ENCODE measurements at regions not wholly inside any gene's neighbourhood (a gene's known extent, or its start where the extent isn't known, plus 50 kb on each side); places are given as distances from the start of the nearest gene placed in this dataset.
"Not testable (repeated sequence)": the region's sequence is repeated elsewhere in the genome, so short reads cannot be mapped to it uniquely, and the experiment has no call there.

DNA sequence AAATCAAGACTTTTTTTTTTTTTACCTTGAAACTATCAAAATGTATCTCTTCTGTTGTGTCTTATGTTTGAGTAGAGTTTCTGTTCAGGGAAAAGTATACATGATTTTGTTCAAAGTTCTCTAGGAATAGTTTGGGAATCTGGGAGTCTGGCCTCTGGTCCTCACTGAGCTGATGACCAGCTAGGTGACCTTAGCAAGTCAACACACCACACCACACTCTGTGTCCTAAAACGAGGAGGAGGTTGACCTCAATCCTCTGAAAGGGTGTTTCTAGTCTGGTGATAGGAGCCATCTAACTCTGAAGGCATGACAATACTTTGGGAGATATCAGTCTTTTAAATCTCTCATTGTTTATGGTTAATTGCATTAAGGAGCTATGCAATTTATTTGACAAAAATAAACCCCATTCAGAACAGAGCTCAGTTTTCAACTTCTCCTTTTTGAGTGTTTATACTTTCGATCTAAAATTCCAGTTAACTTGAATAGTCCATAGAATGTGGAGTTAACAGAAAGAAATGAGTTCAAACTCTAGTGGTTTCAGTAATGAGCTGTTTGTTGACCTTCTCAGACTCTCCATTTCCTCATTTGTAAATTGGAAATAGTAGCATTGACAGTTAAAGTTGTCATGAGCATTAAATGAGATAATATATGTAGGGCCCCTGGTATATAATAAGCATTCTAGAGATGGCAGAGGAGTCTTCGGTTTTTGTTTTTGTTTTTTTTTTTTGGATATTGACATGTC lies 112.2 kb upstream of the LRRN1 start:
- DNase-seq (no peak), ATAC-seq (no peak)

GRCh38 chr3:3685721-3686120 lies 113.5 kb upstream of the LRRN1 start:
- no peak for ATAC-seq
- DNase-seq: no peak

DNA sequence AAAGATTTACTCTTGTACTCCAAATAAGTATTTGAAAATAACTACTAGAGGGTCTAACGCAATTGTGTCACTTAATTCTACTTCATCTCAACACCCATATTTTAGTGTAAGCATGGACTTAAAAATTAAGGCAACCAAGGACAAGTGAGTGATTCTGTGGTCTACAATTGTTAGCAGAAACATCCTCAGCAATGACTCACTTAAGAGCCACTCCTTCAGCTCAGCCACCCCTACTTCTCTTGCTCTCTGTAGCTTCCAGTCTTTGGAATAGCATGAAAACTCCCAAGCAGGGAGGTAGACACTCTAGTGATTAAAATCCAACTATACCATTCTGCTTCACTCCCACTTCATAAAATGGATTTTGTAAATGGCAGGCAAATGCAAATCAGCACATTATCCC lies 116.0 kb upstream of the LRRN1 start:
- ATAC-seq (no peak), DNase-seq (no peak)

DNA sequence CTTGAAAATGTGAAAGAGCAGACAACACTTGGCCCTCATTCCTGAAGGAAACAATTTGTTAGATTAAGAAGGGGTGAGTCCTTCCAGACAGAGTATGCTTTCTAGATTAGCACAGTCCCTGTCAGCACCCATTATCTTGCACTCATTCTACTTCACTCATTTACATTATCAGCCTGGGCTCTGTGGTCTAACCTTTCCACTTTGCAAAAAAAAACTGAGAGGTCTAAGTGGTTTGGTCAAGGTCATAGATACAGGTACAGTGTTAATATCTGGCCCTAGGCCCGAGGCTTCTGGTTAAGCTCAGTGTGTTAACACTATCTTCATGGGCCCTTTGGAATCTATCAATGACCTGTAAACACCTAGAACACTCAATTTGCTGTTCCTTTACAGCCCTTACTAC lies 123.4 kb upstream of the LRRN1 start:
- DNase-seq: no peak
- ATAC-seq: no peak

- no peak for ATAC-seq
- DNase-seq: no peak
Observed at GRCh38 chr3:3675186-3675585, 124.0 kb upstream of the LRRN1 start.

- DNase-seq (peak; percentile 9), ATAC-seq (peak; percentile 49)
Observed at GRCh38 chr3:3666664-3667063, 132.6 kb upstream of the LRRN1 start.

GRCh38 chr3:3665961-3666640 lies 133.1 kb upstream of the LRRN1 start:
- ATAC-seq (no peak), DNase-seq (no peak)

- ATAC-seq: no peak
- no peak for DNase-seq
Observed at GRCh38 chr3:3665546-3665945, 133.7 kb upstream of the LRRN1 start.

GRCh38 chr3:3664935-3665334 lies 134.3 kb upstream of the LRRN1 start:
- no peak for ATAC-seq
- no peak for DNase-seq

GRCh38 chr3:3662610-3663009 lies 136.6 kb upstream of the LRRN1 start:
- DNase-seq: no peak
- no peak for ATAC-seq

DNA sequence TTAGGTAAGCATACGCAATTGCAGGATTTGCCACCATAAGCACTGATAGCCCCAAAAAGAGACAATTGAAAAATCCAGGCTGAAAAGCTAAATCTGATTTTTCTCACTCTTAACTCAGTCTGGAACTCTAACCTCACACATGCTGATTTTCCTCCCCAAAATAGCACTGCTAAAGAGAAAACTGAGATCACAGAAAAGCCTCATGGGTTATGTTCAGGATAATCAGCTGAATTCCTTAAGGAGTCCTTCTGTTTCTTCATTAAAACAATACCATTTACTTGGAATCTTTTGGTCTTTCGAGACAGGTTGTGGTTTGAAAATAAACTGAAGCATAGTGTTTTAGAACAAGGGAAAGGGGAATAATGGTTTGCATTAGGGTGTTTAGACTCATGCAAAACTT lies 144.3 kb upstream of the LRRN1 start:
- ATAC-seq: no peak

GRCh38 chr3:3648988-3649679 lies 150.1 kb upstream of the LRRN1 start:
- ATAC-seq: no peak
- DNase-seq: no peak

More for the DNA sequence above, 144.3 kb upstream of the LRRN1 start:
- DNase-seq: no peak

- ATAC-seq: no peak
- DNase-seq: no peak
Observed at GRCh38 chr3:3646934-3647333, 152.3 kb upstream of the LRRN1 start.

DNA sequence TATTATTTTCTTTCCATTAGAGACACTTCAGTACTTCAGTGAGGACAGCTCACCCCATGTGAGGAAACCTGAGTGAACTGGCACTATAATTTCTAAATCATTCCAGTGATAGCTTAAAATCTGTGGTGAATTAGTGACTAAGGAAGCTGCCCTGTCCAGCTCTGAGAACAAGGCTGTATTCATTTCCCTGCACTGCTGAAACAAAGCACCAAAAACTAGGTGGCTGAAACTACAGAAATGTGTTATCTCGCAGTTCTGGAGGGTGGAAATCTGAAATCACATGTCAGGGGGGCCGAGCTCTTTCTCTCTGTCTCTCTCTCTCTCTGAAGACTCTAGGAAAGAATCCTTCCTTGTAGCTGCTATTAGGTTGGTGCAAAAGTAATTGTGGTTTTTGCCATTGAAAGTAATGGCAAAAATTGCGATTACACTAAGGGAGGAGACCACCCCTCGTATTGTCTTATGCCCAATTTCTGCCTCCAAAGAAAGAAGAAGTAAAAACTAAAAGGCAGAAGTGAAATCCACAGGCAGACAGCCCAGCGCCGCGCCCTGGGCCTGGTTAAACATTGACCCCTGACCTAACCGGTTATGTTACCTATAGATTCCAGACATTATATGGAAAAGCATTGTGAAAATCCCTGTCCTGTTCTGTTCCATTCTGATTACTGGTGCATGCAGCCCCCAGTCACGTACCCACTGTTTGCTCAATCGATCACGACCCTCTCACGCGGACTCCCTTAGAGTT lies 153.0 kb upstream of the LRRN1 start:
- ATAC-seq: not testable (repeated sequence)

GRCh38 chr3:3641877-3642455 lies 157.3 kb upstream of the LRRN1 start:
- ATAC-seq: no peak
- DNase-seq: no peak

More for the DNA sequence above, 153.0 kb upstream of the LRRN1 start:
- not testable (repeated sequence) for DNase-seq

DNA sequence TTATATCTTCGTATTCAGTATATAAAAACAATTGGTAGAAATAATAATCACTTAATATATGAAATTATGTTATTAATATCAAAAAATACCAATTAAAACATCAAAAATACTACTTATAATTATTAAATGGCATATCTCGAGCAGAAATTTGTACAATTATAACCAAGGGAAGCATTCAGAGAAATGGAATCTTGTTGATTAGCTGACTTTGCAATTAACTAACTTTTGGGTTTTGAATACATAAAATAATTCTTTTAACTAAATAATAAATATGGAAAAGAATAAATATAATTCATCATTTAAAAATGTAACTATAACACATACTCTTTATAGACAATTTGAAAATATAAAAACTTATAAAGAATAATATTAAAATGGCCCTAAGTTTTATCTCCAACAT lies 160.2 kb upstream of the LRRN1 start:
- no peak for ATAC-seq
- DNase-seq: no peak

DNA sequence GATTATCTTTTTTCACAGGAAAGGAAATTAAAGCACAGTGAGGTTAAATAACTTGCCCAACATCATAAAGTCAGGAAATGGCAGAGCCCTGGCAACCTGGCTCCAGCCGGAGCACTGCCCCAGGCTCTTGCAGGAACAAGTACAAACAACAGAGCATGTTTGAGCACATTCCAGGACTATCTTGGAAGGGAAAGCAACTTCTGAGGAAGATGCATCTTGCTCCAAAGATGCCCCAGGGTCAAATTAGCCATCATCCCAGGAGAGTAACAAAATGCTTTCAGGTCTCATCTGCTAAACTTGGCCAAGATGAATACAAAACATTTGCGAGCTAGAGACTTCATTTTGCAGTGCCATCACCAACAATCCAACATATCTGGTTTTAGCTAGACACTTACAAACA lies 162.4 kb upstream of the LRRN1 start:
- DNase-seq (no peak), ATAC-seq (no peak)

DNA sequence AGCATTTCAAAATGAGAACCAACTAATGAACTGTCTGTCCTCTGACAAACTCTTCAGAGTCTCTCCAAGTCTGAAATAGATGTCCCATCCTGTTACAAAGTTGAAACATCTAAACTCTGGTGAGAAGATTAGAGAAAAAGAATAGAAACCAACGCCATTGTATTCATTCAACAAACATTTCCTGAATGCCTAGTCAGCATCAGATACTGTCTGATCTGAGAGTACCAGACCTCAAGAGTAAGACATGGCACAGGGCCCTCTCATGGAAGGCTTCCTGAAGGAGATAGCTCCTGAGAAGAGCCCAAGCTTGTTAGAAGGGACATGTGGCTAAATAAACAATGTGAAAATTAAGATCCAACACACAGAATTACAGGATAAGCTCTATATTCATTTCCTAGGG lies 164.1 kb upstream of the LRRN1 start:
- ATAC-seq: no peak
- no peak for DNase-seq

GRCh38 chr3:3634326-3634725 lies 164.9 kb upstream of the LRRN1 start:
- DNase-seq (no peak), ATAC-seq (no peak)

- DNase-seq (no peak), ATAC-seq (no peak)
Observed at GRCh38 chr3:3633761-3634160, 165.5 kb upstream of the LRRN1 start.

- ATAC-seq (no peak), DNase-seq (no peak)
Observed at GRCh38 chr3:3632449-3632848, 166.8 kb upstream of the LRRN1 start.

- no peak for ATAC-seq
- no peak for DNase-seq
Observed at GRCh38 chr3:3631114-3631513, 168.1 kb upstream of the LRRN1 start.
